HepG2 (cell line): ENCODE measurements at regions not wholly inside any gene's neighbourhood (a gene's known extent, or its start where the extent isn't known, plus 50 kb on each side); places are given as distances from the start of the nearest gene placed in this dataset.

Experiments used
- ATAC-seq: fragments of 200-7000 bp; cut with Tn5 transposase; 3 replicates; pipeline ENCODE4 v1.9.1; 2020; ENCODE audit warnings: mild to moderate bottlenecking, moderate library complexity
- BruUV-seq: library from RNA; stranded (reverse); fragments of 400-500 nt; replicated peaks from 2 replicates; lab custom pipeline; 2021; lab: Mats Ljungman, UMichigan
- CTCF ChIA-PET: fragments of 300-600 bp; formaldehyde crosslinking; extraction: SDS; loops from one replicate; lab custom pipeline; 2021; ENCODE audit warnings: low total read pairs, inconsistent platforms, low intra/inter-chr PET ratio; lab: Yijun Ruan, JAX
- POLR2A ChIA-PET: fragments of 350-600 bp; sonication (Branson Sonifier 250); formaldehyde crosslinking; loops from one replicate; lab custom pipeline; 2020; ENCODE audit warnings: antibody characterized with exemption, inconsistent platforms; lab: Yijun Ruan, JAX
- DNase-seq: peaks from one replicate; pipeline ENCODE4 v3.0.0-alpha.2; 2015; ENCODE audit warnings: low spot score
- FAIRE-seq: peaks from 3 replicates; lab custom pipeline; 2011; peaks lifted over from hg19 to GRCh38; lab: Jason Lieb, UNC
- H2AFZ ChIP-seq: one replicate; pipeline ENCODE4 v1.6.1; 2011; ENCODE audit warnings: low read length, inconsistent platforms
- H3K27ac ChIP-seq: fragments of 300-600 bp; 3 replicates; pipeline ENCODE4 v1.8.0; 2011; ENCODE audit warnings: mixed run types, mild to moderate bottlenecking, mixed read lengths, low read length, inconsistent platforms; ENCODE audit not compliant: insufficient read depth; ENCODE audit errors: extremely low read length
- H3K27me3 ChIP-seq, 2 experiments: fragments of 200-600 bp in 1 of 2; 2 replicates in 1 of 2; 3 replicates in 1 of 2; pipeline versions ENCODE4 v1.6.0 to v1.8.0; 2011; ENCODE audit warnings: low read length in 2 of 2, mild to moderate bottlenecking in 2 of 2, moderate library complexity in 2 of 2, inconsistent platforms in 1 of 2; ENCODE audit not compliant: insufficient read depth in 2 of 2, control insufficient read depth in 1 of 2
- H3K36me3 ChIP-seq, 2 experiments: fragments of 200-600 bp in 1 of 2; replicated peaks in 1 of 2; 2 replicates in 1 of 2; 3 replicates in 1 of 2; pipeline versions ENCODE4 v1.5.1 to v1.8.0; 2011; ENCODE audit warnings: low read length in 2 of 2, inconsistent platforms in 1 of 2; ENCODE audit not compliant: insufficient read depth in 2 of 2, control insufficient read depth in 1 of 2
- H3K4me1 ChIP-seq: 2 replicates; pipeline ENCODE4 v1.5.1; 2012; ENCODE audit warnings: low read length, inconsistent platforms; ENCODE audit not compliant: insufficient read depth
- H3K4me2 ChIP-seq: 2 replicates; pipeline ENCODE4 v1.6.0; 2011; ENCODE audit warnings: low read depth, low read length, inconsistent platforms
- H3K4me3 ChIP-seq, 3 experiments: fragments of 200-600 bp in 1 of 3; sonication (generic), shearing (Covaris generic) in 1 of 3; replicated peaks in 1 of 3; 2 replicates each; pipeline ENCODE4 v1.5.1; 2011 to 2016; ENCODE audit warnings: low read length in 3 of 3, inconsistent platforms in 2 of 3, low read depth in 2 of 3, mild to moderate bottlenecking in 2 of 3, control low read depth in 1 of 3, mixed read lengths in 1 of 3; ENCODE audit not compliant: insufficient read depth in 1 of 3
- H3K79me2 ChIP-seq: one replicate; pipeline ENCODE4 v1.6.1; 2011; ENCODE audit warnings: low read length, inconsistent platforms; ENCODE audit not compliant: insufficient read depth
- H3K9ac ChIP-seq: 2 replicates; pipeline ENCODE4 v1.6.0; 2011; ENCODE audit warnings: mild to moderate bottlenecking, low read depth, low read length, inconsistent platforms; ENCODE audit not compliant: insufficient read depth
- H3K9me3 ChIP-seq: 2 replicates; pipeline ENCODE4 v1.5.1; 2012; ENCODE audit warnings: mild to moderate bottlenecking, low read length
- H4K20me1 ChIP-seq: 2 replicates; pipeline ENCODE4 v1.6.0; 2011; ENCODE audit warnings: inconsistent platforms, mild to moderate bottlenecking, low read length, moderate library complexity; ENCODE audit not compliant: insufficient read depth
- ATAD3A ChIP-seq: sonication (generic); formaldehyde crosslinking; IDR thresholded peaks from 2 replicates; pipeline ENCODE4 v1.4.0; 2020; ENCODE audit warnings: missing genetic modification reagents
- DZIP1 ChIP-seq: sonication (generic); formaldehyde crosslinking; IDR thresholded peaks from 2 replicates; pipeline ENCODE4 v1.5.0; 2020; ENCODE audit warnings: mild to moderate bottlenecking, missing genetic modification reagents
- HNRNPK ChIP-seq: fragments of 200-400 bp; formaldehyde crosslinking; IDR thresholded peaks from 2 replicates; pipeline ENCODE4 v1.6.1; 2018; ENCODE audit warnings: low read length, low read depth, moderate library complexity, mild to moderate bottlenecking; ENCODE audit not compliant: poor library complexity, severe bottlenecking
- TSC22D2 ChIP-seq: sonication (generic); formaldehyde crosslinking; IDR thresholded peaks from 2 replicates; pipeline ENCODE4 v1.5.1; 2020; ENCODE audit warnings: missing genetic modification reagents, mild to moderate bottlenecking, borderline replicate concordance
- XRCC5 ChIP-seq: fragments of 200-400 bp; formaldehyde crosslinking; optimal IDR thresholded peaks from 2 replicates; pipeline ENCODE3; 2017; ENCODE audit warnings: mild to moderate bottlenecking, low read length
- ZNF777 ChIP-seq: sonication (generic); formaldehyde crosslinking; IDR thresholded peaks from 2 replicates; pipeline ENCODE4 v1.4.0; 2020; ENCODE audit warnings: missing genetic modification reagents
- WGBS: methylation state at CpG from one replicate; pipeline ENCODE4 v1.1.6; 2017; ENCODE audit warnings: low lambda C conversion rate; 5-methylcytosine and 5-hydroxymethylcytosine counted together
- in situ Hi-C: cut with HindIII; loops from 2 replicates; pipeline ENCODE4 v1.10.0; 2017; ENCODE audit warnings: low pct_unique_long_range_greater_than_20kb; ENCODE audit not compliant: extremely low pct_ligation_motif_present
- intact Hi-C: fragments of 100-400 bp; cut with micrococcal nuclease; formaldehyde crosslinking; loops from one replicate; pipeline ENCODE4 v1.10.0; 2022; ENCODE audit not compliant: unreplicated experiment

- 32% methylated on average over 6 of the region's 6 CpGs for WGBS
- POLR2A ChIA-PET, result no interaction called here
- DNase-seq (no peak), ATAC-seq (no peak), FAIRE-seq (no peak)
- in situ Hi-C loops (no loop called here), intact Hi-C loops (no loop called here)
- H3K27ac ChIP-seq, result no peak overlapping the region
- H3K9me3 ChIP-seq, result no peaks in the 10 kb centered on the region
- no peak overlapping the region for H3K9ac ChIP-seq
- 0 out of 5 replicates have a peak, but pooled peaks cover 0 to under 1% of the 10 kb centered on the region in 2 experiments for H3K27me3 ChIP-seq
- H2AFZ ChIP-seq, result no peak overlapping the region
- no peak overlapping the region for H3K4me2 ChIP-seq
- no peaks in the 10 kb centered on the region for H3K79me2 ChIP-seq
- no peaks in the 10 kb centered on the region for H4K20me1 ChIP-seq
- H3K4me1 ChIP-seq, result no peaks in the 10 kb centered on the region
- H3K36me3 ChIP-seq, result no peaks in the 10 kb centered on the region
- TF ChIP-seq HNRNPK (peak; percentile 64), ATAD3A (CRISPR knock-in tag) (no peak)
- no TSS peak for BruUV-seq
- H3K4me3 ChIP-seq, result no peak overlapping the region
- CTCF ChIA-PET, result no interaction called here
Observed at GRCh38 chr4:83725336-83726085, 189.6 kb downstream of the GPAT3 start.

DNA sequence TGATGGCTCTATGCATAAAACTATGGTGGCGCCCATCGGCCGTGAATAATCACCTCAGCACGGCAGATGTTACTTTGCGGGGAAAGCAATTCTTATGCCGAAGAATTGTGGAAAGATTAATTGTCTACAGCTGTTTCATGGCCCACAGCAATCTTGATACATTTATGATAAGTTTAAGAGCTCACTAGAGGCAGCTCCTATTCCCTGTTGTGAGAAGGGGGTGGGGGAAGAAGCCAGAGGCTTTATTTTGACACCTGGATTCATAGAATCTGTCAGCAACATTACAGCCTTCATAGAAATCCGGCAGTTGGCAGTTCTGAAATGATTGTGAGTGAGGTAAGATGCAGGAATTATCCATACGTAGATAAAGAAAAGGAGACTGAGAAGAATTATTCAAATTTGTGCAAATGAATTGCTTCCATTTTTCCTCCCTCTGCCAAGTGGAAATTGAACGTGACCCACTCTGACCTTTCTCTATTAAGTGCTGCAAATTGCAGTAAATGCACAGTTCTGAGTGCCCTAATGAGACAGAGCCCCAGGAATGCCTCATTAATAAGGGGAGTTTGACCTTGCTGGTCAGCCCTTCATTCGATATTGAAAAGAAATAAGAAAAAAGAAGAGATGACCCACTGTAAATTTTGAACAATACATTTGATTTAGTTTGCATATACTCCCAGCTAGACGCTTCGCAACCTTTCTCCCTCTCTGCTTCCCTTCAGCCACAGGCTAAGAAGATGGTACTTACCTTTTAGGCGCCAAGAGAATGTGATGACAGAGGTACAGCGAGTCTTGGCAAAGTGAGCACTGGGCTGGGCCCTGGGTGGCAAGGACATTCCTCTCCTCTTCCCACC is 188.8 kb downstream of the GPAT3 start:
- Histone ChIP-seq H3K4me2 (no peak overlapping the region), H3K36me3 (no peaks in the 10 kb centered on the region), H2AFZ (no peak overlapping the region), H3K9ac (no peak overlapping the region), H4K20me1 (no peaks in the 10 kb centered on the region), H3K4me1 (no peaks in the 10 kb centered on the region), H3K4me3 (no peak overlapping the region), H3K27ac (no peak overlapping the region), H3K27me3 (peaks cover 0 to 4% of the 10 kb centered on the region in 2 experiments; a peak in 1 of 5 replicates), H3K9me3 (no peaks in the 10 kb centered on the region), H3K79me2 (no peaks in the 10 kb centered on the region)
- TF ChIP-seq ZNF777 (CRISPR knock-in tag) (no peak), XRCC5 (no peak), DZIP1 (CRISPR knock-in tag) (no peak), TSC22D2 (CRISPR knock-in tag) (no peak)
- no peak for DNase-seq
- no TSS peak for BruUV-seq
- intact Hi-C loops (no loop called here), in situ Hi-C loops (no loop called here)
- no peak for FAIRE-seq
- POLR2A ChIA-PET, result no interaction called here
- CTCF ChIA-PET, result no interaction called here
- ATAC-seq, result no peak
- 31% methylated on average over 14 of the region's 14 CpGs for WGBS
